Upper lobe of left lung (tissue), 6 donors: ENCODE measurements at regions not wholly inside any gene's neighbourhood (a gene's known extent, or its start where the extent isn't known, plus 50 kb on each side); places are given as distances from the start of the nearest gene placed in this dataset.

Experiments
- ATAC-seq, 2 donors: fragments of 200-7000 bp; cut with Tn5 transposase; one replicate each; pipeline ENCODE4 v1.9.1; 2022; ENCODE audit warnings: mild to moderate bottlenecking in 2 of 2, moderate library complexity in 2 of 2; ENCODE audit not compliant: low FRiP score in 2 of 2
- DNase-seq, 2 donors: peaks; one replicate each; pipeline ENCODE4 v3.0.0-alpha.2; 2019 to 2020
- H3K27ac ChIP-seq, 4 donors: fragments of 200-600 bp; sonication (generic); one replicate each; pipeline ENCODE4 v1.5.1; 2016 to 2019
- H3K27me3 ChIP-seq, 4 donors: fragments of 200-600 bp; sonication (generic); one replicate each; pipeline ENCODE4 v1.5.1; 2017 to 2019
- H3K36me3 ChIP-seq, 4 donors: fragments of 200-600 bp; sonication (generic); one replicate each; pipeline ENCODE4 v1.5.1; 2016 to 2019
- H3K4me1 ChIP-seq, 4 donors: fragments of 200-600 bp; sonication (generic); one replicate each; pipeline ENCODE4 v1.5.1; 2018 to 2019
- H3K4me3 ChIP-seq, 4 donors: fragments of 200-600 bp; sonication (generic); one replicate each; pipeline ENCODE4 v1.5.1; 2017 to 2019; ENCODE audit warnings: mild to moderate bottlenecking in 2 of 4, moderate library complexity in 1 of 4
- H3K9me3 ChIP-seq, 4 donors: fragments of 200-600 bp; sonication (generic); one replicate each; pipeline ENCODE4 v1.5.1; 2018 to 2019
- CTCF ChIP-seq, 6 experiments: fragments of 450-650 bp in 4 of 6; fragments of 200-600 bp in 2 of 6; sonication (generic) in 2 of 6; IDR thresholded peaks; one replicate each; pipeline ENCODE4 v1.5.1; 2016 to 2019; ENCODE audit warnings: antibody characterized with exemption in 6 of 6
- EP300 ChIP-seq, 4 donors: sonication (generic); formaldehyde crosslinking; IDR thresholded peaks; one replicate each; pipeline ENCODE4 v1.5.1; 2017; ENCODE audit warnings: antibody characterized with exemption in 4 of 4, control low read depth in 2 of 4
- POLR2A ChIP-seq, 4 donors: fragments of 450-650 bp; IDR thresholded peaks; one replicate each; pipeline ENCODE4 v1.5.1; 2016 to 2017; ENCODE audit warnings: antibody characterized with exemption in 4 of 4, mild to moderate bottlenecking in 2 of 4
- POLR2AphosphoS5 ChIP-seq, 2 donors: sonication (generic); formaldehyde crosslinking; IDR thresholded peaks; one replicate each; pipeline ENCODE4 v1.5.1; 2017; ENCODE audit warnings: antibody characterized with exemption in 2 of 2
- WGBS, 2 donors: methylation state at CpG; one replicate each; pipeline ENCODE4 v1.1.5; 2017 to 2018; 5-methylcytosine and 5-hydroxymethylcytosine counted together
- donor health status: DM: no; HTN: no; CAD: no; lungs with moderate emphysema.
- donor health status: DM: no; HTN: yes; CAD: no; lungs with severe emphysema.

GRCh38 chr16:66262253-66263167, 104.0 kb upstream of the CDH5 start:
- ATAC-seq: peak in 1 of 2 donors; percentile 76
- no peaks in the 10 kb centered on the region for H3K9me3 ChIP-seq
- no peak for DNase-seq
- H3K27me3 ChIP-seq: no peaks in the 10 kb centered on the region
- no peak for TF ChIP-seq POLR2AphosphoS5 (IDR thresholded peaks at IDR 0.05)
- H3K4me3 ChIP-seq: no peak overlapping the region
- 78 to 80% methylated on average over 11 of the region's 11 CpGs for WGBS, 2 donors
- peaks cover 3 to 10% (median 7%) of the 10 kb centered on the region in 4 donors for H3K4me1 ChIP-seq
- H3K36me3 ChIP-seq: no peaks in the 10 kb centered on the region
- H3K27ac ChIP-seq: peak overlapping the region in 2 of 4 donors; percentile 32 to 52

- 79 to 85% methylated on average over 3 of the region's 3 CpGs for WGBS, 2 donors
- peaks cover 3 to 8% (median 6%) of the 10 kb centered on the region in 4 donors for H3K4me1 ChIP-seq
- no peak overlapping the region for H3K4me3 ChIP-seq
- no peak for ATAC-seq
- no peaks in the 10 kb centered on the region for H3K9me3 ChIP-seq
- H3K36me3 ChIP-seq: no peaks in the 10 kb centered on the region
- TF ChIP-seq POLR2AphosphoS5 (IDR thresholded peaks at IDR 0.05): no peak
- TF ChIP-seq CTCF (IDR thresholded peaks at IDR 0.05): no peak
- no peak for TF ChIP-seq EP300 (IDR thresholded peaks at IDR 0.05)
- no peak for TF ChIP-seq POLR2A (IDR thresholded peaks at IDR 0.05)
- H3K27me3 ChIP-seq: no peaks in the 10 kb centered on the region
- no peak overlapping the region for H3K27ac ChIP-seq
- no peak for DNase-seq
These were observed 104.7 kb upstream of the CDH5 start for GRCh38 chr16:66261826-66262225.

- WGBS, 2 donors: 73 to 92% methylated on average over 14 of the region's 14 CpGs
- no peaks in the 10 kb centered on the region for H3K27me3 ChIP-seq
- H3K36me3 ChIP-seq: no peaks in the 10 kb centered on the region
- H3K9me3 ChIP-seq: no peaks in the 10 kb centered on the region
- no peak overlapping the region for H3K4me3 ChIP-seq
- ATAC-seq: no peak
- TF ChIP-seq POLR2AphosphoS5 (IDR thresholded peaks at IDR 0.05) (no peak), EP300 (IDR thresholded peaks at IDR 0.05) (no peak), CTCF (IDR thresholded peaks at IDR 0.05) (no peak), POLR2A (IDR thresholded peaks at IDR 0.05) (no peak)
- H3K4me1 ChIP-seq: peaks cover 0 to 4% (median 2%) of the 10 kb centered on the region in 4 donors
- no peak overlapping the region for H3K27ac ChIP-seq
- DNase-seq: no peak
These were observed 105.8 kb upstream of the CDH5 start for GRCh38 chr16:66260522-66261254.

- WGBS, 2 donors: 76 to 90% methylated on average over 2 to 6 of the region's 6 CpGs
- ATAC-seq: no peak
- Histone ChIP-seq H3K4me1 (peaks cover 0 to 4% (median 1%) of the 10 kb centered on the region in 4 donors), H3K27ac (no peak overlapping the region), H3K36me3 (no peaks in the 10 kb centered on the region), H3K9me3 (no peaks in the 10 kb centered on the region), H3K27me3 (no peaks in the 10 kb centered on the region), H3K4me3 (no peak overlapping the region)
- DNase-seq: no peak
- TF ChIP-seq POLR2A (IDR thresholded peaks at IDR 0.05) (no peak), EP300 (IDR thresholded peaks at IDR 0.05) (no peak), POLR2AphosphoS5 (IDR thresholded peaks at IDR 0.05) (no peak)
These were observed 107.3 kb upstream of the CDH5 start for GRCh38 chr16:66258916-66259845.

- DNase-seq: no peak
- Histone ChIP-seq H3K27ac (no peak overlapping the region), H3K4me1 (no peaks in the 10 kb centered on the region), H3K27me3 (no peaks in the 10 kb centered on the region), H3K9me3 (no peaks in the 10 kb centered on the region), H3K36me3 (no peaks in the 10 kb centered on the region), H3K4me3 (no peak overlapping the region)
- TF ChIP-seq CTCF (IDR thresholded peaks at IDR 0.05) (no peak), POLR2A (IDR thresholded peaks at IDR 0.05) (no peak), EP300 (IDR thresholded peaks at IDR 0.05) (no peak), POLR2AphosphoS5 (IDR thresholded peaks at IDR 0.05) (no peak)
- 72 to 100% methylated on average over 1 of the region's 1 CpG for WGBS, 2 donors
- ATAC-seq: no peak
These were observed 109.6 kb upstream of the CDH5 start for GRCh38 chr16:66256919-66257318.
